ENCODE measurements at regions not wholly inside any gene's neighbourhood (a gene's known extent, or its start where the extent isn't known, plus 50 kb on each side); places are given as distances from the start of the nearest gene placed in this dataset.

GRCh38 chr9:107704774-107705173 is 215.2 kb upstream of the KLF4 start:
- TF ChIP-seq CTCF (conservative IDR thresholded peaks at IDR 0.05; ENCODE audit: low read depth, low read length) (no peak), BHLHE40 (IDR thresholded peaks at IDR 0.05; ENCODE audit: low read depth, low read length) (no peak), POLR2A (IDR thresholded peaks at IDR 0.05; ENCODE audit: low read depth, low read length) (no peak), CEBPB (IDR thresholded peaks at IDR 0.05; ENCODE audit: low read depth, low read length) (no peak), RCOR1 (IDR thresholded peaks at IDR 0.05; ENCODE audit: insufficient replicate concordance, low read length) (no peak), MAFK (IDR thresholded peaks at IDR 0.05; ENCODE audit: low read depth, low read length) (no peak), CHD1 (IDR thresholded peaks at IDR 0.05; ENCODE audit: low read depth, low read length) (no peak), ELK1 (IDR thresholded peaks at IDR 0.05; ENCODE audit: borderline replicate concordance, low read depth, low read length) (no peak)
